ENCODE measurements at regions not wholly inside any gene's neighbourhood (a gene's known extent, or its start where the extent isn't known, plus 50 kb on each side); places are given as distances from the start of the nearest gene placed in this dataset.

DNA sequence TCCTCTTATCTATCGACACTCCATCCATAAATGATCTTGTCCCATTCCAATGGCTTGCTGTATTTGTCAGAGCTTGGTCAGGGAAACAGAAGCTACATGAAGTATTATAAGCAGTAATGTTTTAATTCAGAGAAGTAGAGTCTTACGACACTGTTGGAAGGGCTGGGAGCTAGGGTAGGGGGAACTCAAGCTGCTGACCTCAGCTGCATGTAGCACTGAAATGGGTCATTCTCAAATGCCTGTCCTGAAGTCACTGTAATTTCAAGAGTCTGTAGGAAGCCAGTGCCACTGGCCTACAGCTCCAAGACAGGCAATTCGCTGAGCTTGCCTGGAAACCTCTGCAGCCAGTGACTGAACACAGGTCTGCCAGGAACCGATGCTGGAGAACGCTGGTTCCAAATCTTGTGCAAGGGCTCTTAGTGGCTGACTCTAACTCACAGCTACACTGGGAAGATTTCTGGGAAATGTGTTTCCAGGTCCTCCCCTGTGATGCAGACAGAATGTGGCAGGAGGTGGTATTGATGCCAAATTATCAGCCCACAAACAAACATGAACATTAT lies 532.4 kb downstream of the CCDC171 start:
- no peak overlapping the region for H3K4me3 Mint-ChIP-seq (ENCODE audit: low read depth)
- H3K27me3 Mint-ChIP-seq (ENCODE audit: low read depth): no peaks in the 10 kb centered on the region
- no peak for DNase-seq (ENCODE audit: low spot score)
- no peak overlapping the region for H3K27ac Mint-ChIP-seq
- no peaks in the 10 kb centered on the region for H3K36me3 Mint-ChIP-seq (ENCODE audit: low read depth)
- H3K9me3 Mint-ChIP-seq: peaks cover 6% of the 10 kb centered on the region
- H3K4me1 Mint-ChIP-seq (ENCODE audit: low read depth): no peaks in the 10 kb centered on the region
- intact Hi-C loops (cut with micrococcal nuclease): no loop called here

DNA sequence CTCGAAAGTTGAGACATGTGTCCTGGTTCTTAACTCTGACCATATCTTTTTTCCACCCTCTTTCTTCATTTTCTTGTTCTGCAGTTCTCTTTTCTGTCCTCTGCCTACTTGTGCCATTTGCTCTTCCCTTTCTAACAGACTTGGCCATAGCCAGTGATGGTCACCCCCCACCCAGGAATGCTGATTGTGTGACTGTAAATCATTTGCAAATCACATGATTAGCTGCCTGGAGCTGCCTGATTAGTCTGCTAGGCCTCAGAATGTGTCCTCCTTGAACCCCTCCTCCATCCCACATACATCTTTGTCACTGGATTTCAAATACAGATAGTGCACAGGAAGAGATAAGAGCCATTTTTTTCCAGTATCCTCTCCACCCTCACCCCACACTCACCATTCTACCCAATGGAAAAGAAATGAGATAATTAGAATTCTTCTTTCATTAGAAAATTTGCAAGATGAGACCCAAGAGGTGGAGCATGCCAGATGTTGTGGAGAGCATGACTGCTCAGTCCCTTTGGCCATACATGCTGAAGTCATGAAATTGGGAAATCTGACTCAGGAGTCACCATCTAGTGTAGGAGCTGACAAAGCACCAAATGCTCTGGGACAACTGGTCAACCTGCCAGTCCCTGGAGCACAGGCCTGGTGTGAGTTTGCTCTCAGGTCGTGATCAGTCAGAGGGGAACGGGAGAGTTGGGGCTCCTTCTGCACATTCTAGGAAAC lies 538.2 kb downstream of the CCDC171 start:
- no peaks in the 10 kb centered on the region for H3K4me1 Mint-ChIP-seq (ENCODE audit: low read depth)
- no peaks in the 10 kb centered on the region for H3K36me3 Mint-ChIP-seq (ENCODE audit: low read depth)
- DNase-seq (ENCODE audit: low spot score): no peak
- H3K9me3 Mint-ChIP-seq: peaks cover 9% of the 10 kb centered on the region
- H3K27me3 Mint-ChIP-seq (ENCODE audit: low read depth): no peaks in the 10 kb centered on the region
- intact Hi-C loops (cut with micrococcal nuclease): no loop called here
- no peak overlapping the region for H3K27ac Mint-ChIP-seq
- no peak overlapping the region for H3K4me3 Mint-ChIP-seq (ENCODE audit: low read depth)

DNA sequence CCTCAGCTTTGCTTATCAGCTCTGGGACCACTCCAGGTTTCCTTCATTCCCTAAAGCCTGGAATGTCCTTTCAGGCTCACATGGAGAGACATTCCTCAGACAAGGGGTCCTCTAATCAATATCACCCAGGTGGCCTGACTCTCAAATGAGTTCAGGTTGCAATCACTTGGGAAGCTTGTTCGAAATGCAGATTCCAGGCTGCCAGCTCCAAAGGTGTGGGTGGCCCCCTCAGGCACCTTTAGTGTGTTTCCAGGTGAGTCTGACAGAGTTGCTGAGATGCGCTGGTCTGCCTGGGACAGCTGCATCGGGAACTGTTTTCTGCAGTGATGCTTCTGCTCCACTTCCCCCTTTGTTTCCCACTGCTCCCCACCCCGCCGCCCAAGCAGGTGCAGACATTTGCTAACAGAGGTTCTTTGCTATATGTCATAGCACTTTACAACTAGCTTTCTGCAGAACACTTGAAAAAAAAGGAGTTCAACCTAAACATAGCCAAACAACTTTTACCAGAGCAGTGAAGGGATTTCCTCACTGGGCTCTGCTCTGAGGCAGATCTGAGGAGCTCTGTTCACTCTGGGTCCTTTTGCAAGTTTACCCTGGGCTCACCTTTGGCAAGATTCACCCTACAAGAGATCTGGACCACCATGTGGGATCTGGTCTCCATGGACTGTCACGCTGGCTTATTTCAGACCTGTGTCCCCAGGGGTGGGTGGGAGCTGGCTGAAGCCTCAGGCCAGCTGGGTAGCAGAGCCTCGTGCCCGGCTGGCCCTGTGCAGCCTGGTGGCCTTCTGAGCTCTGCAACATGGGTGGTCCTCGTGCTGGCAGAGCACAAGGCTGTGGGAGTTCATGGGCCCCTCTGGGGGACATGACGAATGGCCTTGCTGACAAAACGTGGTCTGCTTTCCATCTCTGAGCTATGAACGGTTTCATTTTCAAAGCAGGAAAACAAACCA lies 539.6 kb downstream of the CCDC171 start:
- H3K27ac Mint-ChIP-seq: no peak overlapping the region
- H3K4me1 Mint-ChIP-seq (ENCODE audit: low read depth): no peaks in the 10 kb centered on the region
- H3K4me3 Mint-ChIP-seq (ENCODE audit: low read depth): no peak overlapping the region
- no peak for DNase-seq (ENCODE audit: low spot score)
- H3K36me3 Mint-ChIP-seq (ENCODE audit: low read depth): no peaks in the 10 kb centered on the region
- H3K27me3 Mint-ChIP-seq (ENCODE audit: low read depth): no peaks in the 10 kb centered on the region
- intact Hi-C loops (cut with micrococcal nuclease): no loop called here
- peaks cover 3% of the 10 kb centered on the region for H3K9me3 Mint-ChIP-seq

DNA sequence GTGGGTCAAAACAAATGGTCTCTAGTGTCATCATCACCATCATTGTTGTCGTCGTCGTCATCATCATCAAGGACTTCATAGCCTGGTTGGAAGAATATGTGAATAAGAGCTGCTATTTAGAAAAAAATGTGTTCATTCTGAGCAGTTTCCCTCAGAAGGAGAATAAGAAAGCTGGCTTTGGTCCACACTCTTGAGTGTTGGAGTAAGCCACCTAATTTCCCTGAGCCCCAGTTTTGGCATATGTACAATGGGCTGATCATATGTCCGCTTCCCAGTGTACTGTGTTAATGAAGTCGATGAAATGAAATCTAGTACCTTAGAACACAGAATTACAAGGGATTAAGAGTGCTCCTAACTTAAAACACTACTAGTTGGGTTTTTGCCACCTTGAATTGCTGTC lies 545.5 kb downstream of the CCDC171 start:
- no peak for DNase-seq (ENCODE audit: low spot score)
- Mint-ChIP-seq H3K36me3 (ENCODE audit: low read depth) (no peaks in the 10 kb centered on the region), H3K9me3 (peaks cover 3% of the 10 kb centered on the region), H3K4me1 (ENCODE audit: low read depth) (no peaks in the 10 kb centered on the region), H3K27ac (no peak overlapping the region), H3K27me3 (ENCODE audit: low read depth) (no peaks in the 10 kb centered on the region), H3K4me3 (ENCODE audit: low read depth) (no peak overlapping the region)
- intact Hi-C loops (cut with micrococcal nuclease): no loop called here

DNA sequence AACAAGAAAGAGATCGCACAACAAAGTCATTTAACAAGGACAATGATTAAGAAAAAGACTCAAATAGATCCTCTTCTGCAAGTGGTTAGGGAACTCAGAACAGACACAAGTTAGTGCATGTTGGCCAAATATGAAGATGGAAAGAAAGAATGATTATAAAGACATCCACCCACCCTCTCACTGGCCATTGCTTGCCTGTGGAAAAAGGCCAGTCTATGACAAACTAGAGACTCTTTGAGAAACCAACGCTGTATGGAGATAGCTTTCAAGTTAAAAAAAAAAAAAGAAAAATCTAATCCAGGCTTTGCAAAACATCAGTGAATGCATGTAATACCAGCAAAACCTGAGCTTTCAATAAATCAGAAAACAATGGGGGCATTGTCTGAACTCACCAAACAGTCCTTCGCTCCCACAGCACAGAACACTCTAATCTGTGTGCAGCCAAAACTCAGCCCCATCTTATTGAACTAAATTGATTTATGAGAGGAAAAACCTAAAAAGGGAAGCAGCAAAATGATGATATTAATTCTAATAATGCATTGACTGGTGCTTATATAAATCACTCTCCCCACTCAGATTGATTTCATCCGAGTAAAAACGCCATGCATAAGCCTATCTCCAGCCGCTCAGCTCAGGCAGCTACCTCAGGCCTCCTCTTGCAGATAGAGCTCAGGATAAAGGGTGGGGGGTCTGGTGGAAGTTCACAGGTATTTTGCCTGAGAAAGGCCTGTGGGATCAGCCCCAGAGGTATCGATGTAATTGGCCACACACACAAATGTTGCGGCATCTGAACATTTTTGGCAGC lies 547.1 kb downstream of the CCDC171 start:
- Mint-ChIP-seq H3K9me3 (peaks cover 3% of the 10 kb centered on the region), H3K27me3 (ENCODE audit: low read depth) (no peaks in the 10 kb centered on the region), H3K4me1 (ENCODE audit: low read depth) (no peaks in the 10 kb centered on the region), H3K4me3 (ENCODE audit: low read depth) (no peak overlapping the region), H3K27ac (no peak overlapping the region), H3K36me3 (ENCODE audit: low read depth) (no peaks in the 10 kb centered on the region)
- no peak for DNase-seq (ENCODE audit: low spot score)
- intact Hi-C loops (cut with micrococcal nuclease): no loop called here

DNA sequence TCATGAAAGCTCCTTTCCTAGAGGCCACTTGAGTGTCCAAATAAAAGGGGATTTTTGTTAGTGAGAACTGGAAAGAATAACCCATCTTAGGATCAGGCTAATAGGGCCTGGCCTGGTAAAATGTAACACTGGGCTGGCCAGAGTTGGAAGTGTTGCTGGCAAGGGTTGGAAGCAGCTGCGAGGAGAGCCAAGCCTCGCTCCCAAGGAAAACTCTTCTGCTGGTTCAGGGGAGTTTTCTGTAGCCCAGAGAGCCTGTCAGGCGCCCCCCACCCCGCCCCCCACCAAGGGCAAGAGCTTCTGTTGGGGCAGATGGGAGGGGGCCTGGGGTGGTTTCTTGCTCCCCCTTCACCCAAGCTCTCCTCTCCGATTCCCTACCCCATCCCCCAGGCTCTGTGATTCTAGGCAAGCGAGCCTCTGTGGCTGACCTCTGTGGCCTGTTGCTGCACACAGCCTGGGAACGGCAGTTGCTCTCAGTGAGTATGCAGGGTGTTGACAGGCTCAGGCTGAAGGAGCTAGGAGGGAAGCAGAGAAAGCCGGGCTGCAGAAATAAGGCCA lies 547.8 kb downstream of the CCDC171 start:
- intact Hi-C loops (cut with micrococcal nuclease): no loop called here
- no peak overlapping the region for H3K27ac Mint-ChIP-seq
- H3K27me3 Mint-ChIP-seq (ENCODE audit: low read depth): no peaks in the 10 kb centered on the region
- no peaks in the 10 kb centered on the region for H3K4me1 Mint-ChIP-seq (ENCODE audit: low read depth)
- no peaks in the 10 kb centered on the region for H3K9me3 Mint-ChIP-seq
- H3K4me3 Mint-ChIP-seq (ENCODE audit: low read depth): no peak overlapping the region
- no peak for DNase-seq (ENCODE audit: low spot score)
- no peaks in the 10 kb centered on the region for H3K36me3 Mint-ChIP-seq (ENCODE audit: low read depth)

DNA sequence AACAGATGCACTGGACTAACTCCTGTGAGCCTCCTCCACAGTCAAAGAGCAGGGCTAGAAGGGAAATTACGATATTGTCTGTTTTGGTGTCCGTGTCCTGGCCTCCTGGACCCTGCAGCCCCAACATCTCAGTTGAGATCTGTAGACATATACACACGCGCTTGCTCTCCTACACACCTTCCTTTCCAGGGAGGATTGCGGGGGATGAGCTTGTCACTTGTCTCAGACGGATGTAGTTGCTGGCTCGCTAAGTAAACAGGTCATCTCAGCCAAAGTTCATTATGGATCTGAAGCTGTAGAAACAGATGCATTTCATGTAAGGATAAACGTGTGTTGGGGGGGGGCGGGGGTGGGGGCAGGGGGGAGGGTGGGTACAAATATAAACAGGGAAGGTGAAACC lies 549.3 kb downstream of the CCDC171 start:
- H3K4me3 Mint-ChIP-seq (ENCODE audit: low read depth): no peak overlapping the region
- no peak overlapping the region for H3K27ac Mint-ChIP-seq
- H3K36me3 Mint-ChIP-seq (ENCODE audit: low read depth): no peaks in the 10 kb centered on the region
- H3K4me1 Mint-ChIP-seq (ENCODE audit: low read depth): no peaks in the 10 kb centered on the region
- H3K9me3 Mint-ChIP-seq: no peaks in the 10 kb centered on the region
- H3K27me3 Mint-ChIP-seq (ENCODE audit: low read depth): no peaks in the 10 kb centered on the region
- DNase-seq (ENCODE audit: low spot score): no peak
- intact Hi-C loops (cut with micrococcal nuclease): no loop called here

DNA sequence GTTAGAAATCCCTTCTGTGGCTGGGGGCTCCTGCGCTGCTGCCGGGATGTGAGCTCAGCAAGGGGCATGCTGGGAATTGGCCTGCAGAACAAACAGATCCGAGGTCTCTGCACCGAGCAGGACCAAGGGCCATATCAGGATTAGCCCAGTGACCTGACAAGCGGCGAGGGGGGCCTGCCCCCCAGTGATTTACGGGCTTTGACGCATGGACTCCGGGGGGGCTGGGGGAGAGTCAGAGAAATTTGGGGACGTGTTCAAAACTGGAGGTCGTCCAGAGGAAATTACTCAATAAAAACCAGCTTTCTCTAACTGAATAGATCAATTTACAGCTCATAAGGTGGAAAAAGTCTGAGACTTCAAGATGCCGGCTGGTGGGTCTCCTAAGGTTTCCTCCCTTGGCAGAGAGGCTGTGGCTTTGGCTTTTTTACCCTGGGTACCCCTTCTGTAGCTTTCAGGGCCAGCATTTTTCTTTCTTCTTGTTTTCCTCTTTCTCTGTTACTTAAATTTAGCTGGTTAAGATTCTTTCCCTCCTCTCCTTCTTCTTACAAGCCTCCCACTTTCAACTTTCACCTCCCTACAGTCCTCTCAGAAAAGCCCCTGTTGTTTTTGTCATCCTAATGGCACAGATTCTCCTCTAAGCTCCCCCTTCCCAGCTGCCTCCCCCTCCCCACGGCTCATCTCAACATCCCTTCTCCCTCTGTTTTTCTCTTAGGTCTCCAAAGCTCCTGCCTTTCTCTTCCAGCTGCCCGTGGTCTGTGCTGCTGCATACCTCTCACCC lies 551.0 kb downstream of the CCDC171 start:
- Mint-ChIP-seq H3K27ac (no peak overlapping the region), H3K27me3 (ENCODE audit: low read depth) (no peaks in the 10 kb centered on the region)

DNA sequence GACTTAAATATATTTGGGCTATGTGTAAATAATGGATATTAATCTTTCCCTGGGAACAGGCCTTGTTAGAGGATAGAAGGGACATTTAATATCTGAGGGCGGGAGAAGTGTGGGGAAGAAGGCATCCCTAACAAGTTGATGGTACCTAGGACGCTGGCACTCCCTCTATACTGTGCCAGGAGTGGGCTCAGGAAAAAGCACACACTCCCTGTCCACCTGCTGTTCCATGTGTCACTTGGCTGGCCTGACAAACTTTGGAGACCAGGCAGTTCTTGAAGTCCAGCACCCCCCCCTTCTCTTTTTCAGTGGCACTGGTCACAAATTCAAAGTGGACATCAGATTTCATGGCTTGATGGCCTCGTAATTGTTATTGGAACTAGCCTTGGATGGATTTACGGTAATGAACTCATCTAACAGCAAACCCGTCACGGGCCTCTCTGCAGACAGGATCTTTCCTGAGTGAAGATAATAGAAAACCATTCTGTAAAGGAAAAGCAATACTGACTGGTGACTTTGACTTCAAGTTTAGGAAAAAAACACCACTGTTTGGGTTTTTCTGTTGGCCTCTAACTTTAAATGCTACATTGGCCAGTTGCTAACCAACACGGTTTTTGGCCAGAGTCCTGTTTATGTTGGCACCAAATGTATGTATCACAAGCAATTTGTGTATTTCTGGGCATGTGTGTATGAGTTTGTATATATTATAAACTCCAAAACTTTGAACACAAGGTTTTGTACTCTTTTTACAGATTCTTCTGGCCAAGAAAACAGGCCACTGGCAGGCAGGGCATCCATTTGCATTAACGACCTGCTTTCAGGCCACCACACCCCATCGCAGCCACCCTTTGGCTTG lies 552.6 kb downstream of the CCDC171 start:
- Mint-ChIP-seq H3K9me3 (no peaks in the 10 kb centered on the region), H3K4me3 (ENCODE audit: low read depth) (no peak overlapping the region), H3K27ac (no peak overlapping the region), H3K27me3 (ENCODE audit: low read depth) (no peaks in the 10 kb centered on the region), H3K36me3 (ENCODE audit: low read depth) (no peaks in the 10 kb centered on the region), H3K4me1 (ENCODE audit: low read depth) (no peaks in the 10 kb centered on the region)
- DNase-seq (ENCODE audit: low spot score): no peak
- intact Hi-C loops (cut with micrococcal nuclease): no loop called here

More for the DNA sequence above, 551.0 kb downstream of the CCDC171 start:
- intact Hi-C loops (cut with micrococcal nuclease): no loop called here
- Mint-ChIP-seq H3K4me1 (ENCODE audit: low read depth) (no peaks in the 10 kb centered on the region), H3K4me3 (ENCODE audit: low read depth) (no peak overlapping the region), H3K9me3 (no peaks in the 10 kb centered on the region), H3K36me3 (ENCODE audit: low read depth) (no peaks in the 10 kb centered on the region)
- DNase-seq (ENCODE audit: low spot score): no peak

DNA sequence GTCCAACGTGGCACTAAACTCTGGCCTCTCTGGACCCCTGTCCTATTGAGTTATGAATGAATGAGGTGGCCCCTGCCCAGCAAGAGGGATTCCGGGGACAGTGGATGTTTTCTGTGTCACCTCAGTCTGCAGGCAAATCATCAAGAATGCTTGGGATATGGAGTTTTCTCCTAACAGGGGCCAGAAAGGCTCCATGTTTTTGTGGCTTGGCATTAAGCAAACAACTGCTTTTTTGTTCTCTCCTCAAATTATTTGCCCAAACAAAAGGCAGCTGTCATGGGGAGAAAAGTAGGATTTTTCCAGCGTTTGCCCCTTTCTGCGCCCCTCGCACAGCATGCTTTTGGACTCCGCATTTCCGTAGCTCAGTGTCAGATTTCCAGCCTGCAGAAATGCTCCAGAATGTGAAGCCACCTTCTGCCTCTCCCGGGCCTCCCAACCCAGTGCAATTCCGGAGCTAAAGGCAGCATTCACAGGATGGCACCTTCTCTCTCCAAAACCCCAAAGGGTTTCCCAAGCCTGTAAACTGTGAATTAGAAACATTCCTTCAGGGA lies 553.3 kb downstream of the CCDC171 start:
- no peaks in the 10 kb centered on the region for H3K9me3 Mint-ChIP-seq
- no peak overlapping the region for H3K27ac Mint-ChIP-seq
- no peak overlapping the region for H3K4me3 Mint-ChIP-seq (ENCODE audit: low read depth)
- intact Hi-C loops (cut with micrococcal nuclease): no loop called here
- no peaks in the 10 kb centered on the region for H3K4me1 Mint-ChIP-seq (ENCODE audit: low read depth)
- DNase-seq (ENCODE audit: low spot score): no peak
- no peaks in the 10 kb centered on the region for H3K27me3 Mint-ChIP-seq (ENCODE audit: low read depth)
- no peaks in the 10 kb centered on the region for H3K36me3 Mint-ChIP-seq (ENCODE audit: low read depth)

DNA sequence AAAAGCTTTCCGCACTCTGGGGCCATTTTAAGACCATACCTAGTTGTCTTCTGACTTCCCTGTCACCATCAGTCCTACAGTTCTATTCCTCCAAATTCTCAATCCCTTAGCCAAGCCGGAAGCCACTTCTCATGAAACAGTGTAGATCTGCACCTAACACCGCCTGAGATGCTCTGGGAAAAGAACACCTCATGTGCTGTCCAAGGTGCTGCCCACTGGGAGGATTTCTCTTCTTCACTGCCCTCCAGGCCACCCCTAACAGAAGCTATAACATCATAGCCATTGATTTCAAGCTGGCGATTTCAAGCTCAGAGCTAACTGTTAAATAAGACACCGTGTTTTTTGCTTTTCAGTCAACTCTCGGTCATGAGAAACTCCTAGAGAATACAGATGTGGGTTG lies 559.3 kb downstream of the CCDC171 start:
- no peaks in the 10 kb centered on the region for H3K9me3 Mint-ChIP-seq
- no peaks in the 10 kb centered on the region for H3K27me3 Mint-ChIP-seq (ENCODE audit: low read depth)
- H3K4me3 Mint-ChIP-seq (ENCODE audit: low read depth): no peak overlapping the region
- H3K36me3 Mint-ChIP-seq (ENCODE audit: low read depth): no peaks in the 10 kb centered on the region
- intact Hi-C loops (cut with micrococcal nuclease): no loop called here
- no peaks in the 10 kb centered on the region for H3K4me1 Mint-ChIP-seq (ENCODE audit: low read depth)
- H3K27ac Mint-ChIP-seq: no peak overlapping the region
- DNase-seq (ENCODE audit: low spot score): no peak

Measured in activated T-helper 2 cell treated with anti-CD3 and anti-CD28 coated beads, Interferon-gamma antibody, Interleukin-2, Interleukin-4, amounts not matched to agents 10 μg/mL and 5 μg/mL and 100 μg/mL, durations not matched to agents 14 hours and 24 hours and 36 hours (primary cell).